ENCODE measurements at regions not wholly inside any gene's neighbourhood (a gene's known extent, or its start where the extent isn't known, plus 50 kb on each side); places are given as distances from the start of the nearest gene placed in this dataset.
"Not testable (repeated sequence)": the region's sequence is repeated elsewhere in the genome, so short reads cannot be mapped to it uniquely, and the experiment has no call there.

GRCh38 chr6:85298553-85298952 is 151.3 kb upstream of the NT5E start:
- no peak for TF ChIP-seq CTCF (IDR thresholded peaks at IDR 0.05)
- DNase-seq (no peak), ATAC-seq (no peak)
- Histone ChIP-seq H3K27me3 (ENCODE audit: insufficient read depth in 3 of 3, low read length in 2 of 3) (peaks cover 0 to 3% (median 0%) of the 10 kb centered on the region in 3 donors), H3K36me3 (ENCODE audit: insufficient read depth in 1 of 2, low read depth in 1 of 2) (no peaks in the 10 kb centered on the region), H3K4me3 (no peak overlapping the region), H3K27ac (no peak overlapping the region), H3K9me3 (no peaks in the 10 kb centered on the region), H3K4me1 (no peaks in the 10 kb centered on the region)
- WGBS, 3 donors: 57 to 73% (median 59%) methylated on average over 3 of the region's 3 CpGs
- intact Hi-C loops (cut with DNase I): no loop called here

- no peak for DNase-seq
Observed at GRCh38 chr6:85291326-85291725, 158.6 kb upstream of the NT5E start.

GRCh38 chr6:85287654-85288053 is 162.2 kb upstream of the NT5E start:
- no peak for DNase-seq
- WGBS, 3 donors: 84 to 89% (median 85%) methylated on average over 9 of the region's 9 CpGs
- Histone ChIP-seq H3K4me3 (no peak overlapping the region), H3K27ac (no peak overlapping the region), H3K4me1 (no peaks in the 10 kb centered on the region), H3K36me3 (ENCODE audit: insufficient read depth in 1 of 2, low read depth in 1 of 2) (no peaks in the 10 kb centered on the region), H3K9me3 (no peaks in the 10 kb centered on the region), H3K27me3 (ENCODE audit: insufficient read depth in 3 of 3, low read length in 2 of 3) (no peaks in the 10 kb centered on the region)
- TF ChIP-seq CTCF (IDR thresholded peaks at IDR 0.05): no peak
- intact Hi-C loops (cut with DNase I): no loop called here
- ATAC-seq: no peak

More at GRCh38 chr6:85291326-85291725, 158.6 kb upstream of the NT5E start:
- Histone ChIP-seq H3K27me3 (ENCODE audit: insufficient read depth in 3 of 3, low read length in 2 of 3) (peaks cover 0 to 3% (median 0%) of the 10 kb centered on the region in 3 donors), H3K4me3 (no peak overlapping the region), H3K36me3 (ENCODE audit: insufficient read depth in 1 of 2, low read depth in 1 of 2) (no peaks in the 10 kb centered on the region), H3K9me3 (no peaks in the 10 kb centered on the region), H3K4me1 (no peaks in the 10 kb centered on the region), H3K27ac (no peak overlapping the region)
- WGBS, 3 donors: 85 to 90% (median 87%) methylated on average over 3 of the region's 3 CpGs
- no peak for ATAC-seq
- no peak for TF ChIP-seq CTCF (IDR thresholded peaks at IDR 0.05)
- intact Hi-C loops (cut with DNase I): no loop called here

- no peaks in the 10 kb centered on the region for H3K27me3 ChIP-seq (ENCODE audit: insufficient read depth in 3 of 3, low read length in 2 of 3)
- intact Hi-C loops (cut with DNase I): no loop called here
- no peak for TF ChIP-seq CTCF (IDR thresholded peaks at IDR 0.05)
- no peak overlapping the region for H3K27ac ChIP-seq
- 62 to 72% (median 68%) methylated on average over 3 of the region's 3 CpGs for WGBS, 3 donors
- H3K36me3 ChIP-seq (ENCODE audit: insufficient read depth in 1 of 2, low read depth in 1 of 2): no peaks in the 10 kb centered on the region
- no peak overlapping the region for H3K4me3 ChIP-seq
- H3K9me3 ChIP-seq: no peaks in the 10 kb centered on the region
- ATAC-seq (no peak), DNase-seq (no peak)
- no peaks in the 10 kb centered on the region for H3K4me1 ChIP-seq
Observed at GRCh38 chr6:85287158-85287557, 162.7 kb upstream of the NT5E start.

GRCh38 chr6:85286507-85286906 is 163.4 kb upstream of the NT5E start:
- H3K27me3 ChIP-seq (ENCODE audit: insufficient read depth in 3 of 3, low read length in 2 of 3); intact Hi-C loops (cut with DNase I); DNase-seq; H3K36me3 ChIP-seq (ENCODE audit: insufficient read depth in 1 of 2, low read depth in 1 of 2); H3K4me3 ChIP-seq; H3K4me1 ChIP-seq; H3K9me3 ChIP-seq; ATAC-seq; H3K27ac ChIP-seq: not testable (repeated sequence)
